ENCODE measurements at regions not wholly inside any gene's neighbourhood (a gene's known extent, or its start where the extent isn't known, plus 50 kb on each side); places are given as distances from the start of the nearest gene placed in this dataset.

DNA sequence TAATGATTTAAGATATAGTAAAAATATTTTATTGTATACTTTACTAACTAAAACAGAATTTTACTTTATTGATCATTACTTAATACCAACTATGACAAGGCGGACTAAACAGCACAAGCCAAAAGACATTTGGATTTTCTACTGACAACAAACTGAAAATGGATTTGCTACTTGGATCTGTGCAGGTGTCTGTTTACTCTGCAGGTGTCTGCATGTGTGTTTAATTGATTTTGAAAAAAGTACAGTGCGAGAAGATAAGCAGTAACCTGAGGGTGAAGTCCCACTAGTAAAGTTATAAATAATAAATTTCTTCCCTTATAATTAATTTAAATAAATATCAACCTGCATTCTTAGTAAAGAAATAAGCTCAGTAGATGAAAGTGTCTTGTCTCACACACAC, 696.8 kb upstream of the MBL2 start:
- no peaks in the 10 kb centered on the region for H3K27me3 ChIP-seq
- no peak for DNase-seq
- intact Hi-C loops (cut with DNase I): no loop called here
- 51 to 75% methylated on average over 2 of the region's 2 CpGs for WGBS, 2 donors
- no peaks in the 10 kb centered on the region for H3K36me3 ChIP-seq
- no peaks in the 10 kb centered on the region for H3K9me3 ChIP-seq
- H3K4me1 ChIP-seq: no peaks in the 10 kb centered on the region
- H3K4me3 ChIP-seq: no peak overlapping the region
- TF ChIP-seq POLR2A (IDR thresholded peaks at IDR 0.05): no peak
- TF ChIP-seq, protein P1, sequence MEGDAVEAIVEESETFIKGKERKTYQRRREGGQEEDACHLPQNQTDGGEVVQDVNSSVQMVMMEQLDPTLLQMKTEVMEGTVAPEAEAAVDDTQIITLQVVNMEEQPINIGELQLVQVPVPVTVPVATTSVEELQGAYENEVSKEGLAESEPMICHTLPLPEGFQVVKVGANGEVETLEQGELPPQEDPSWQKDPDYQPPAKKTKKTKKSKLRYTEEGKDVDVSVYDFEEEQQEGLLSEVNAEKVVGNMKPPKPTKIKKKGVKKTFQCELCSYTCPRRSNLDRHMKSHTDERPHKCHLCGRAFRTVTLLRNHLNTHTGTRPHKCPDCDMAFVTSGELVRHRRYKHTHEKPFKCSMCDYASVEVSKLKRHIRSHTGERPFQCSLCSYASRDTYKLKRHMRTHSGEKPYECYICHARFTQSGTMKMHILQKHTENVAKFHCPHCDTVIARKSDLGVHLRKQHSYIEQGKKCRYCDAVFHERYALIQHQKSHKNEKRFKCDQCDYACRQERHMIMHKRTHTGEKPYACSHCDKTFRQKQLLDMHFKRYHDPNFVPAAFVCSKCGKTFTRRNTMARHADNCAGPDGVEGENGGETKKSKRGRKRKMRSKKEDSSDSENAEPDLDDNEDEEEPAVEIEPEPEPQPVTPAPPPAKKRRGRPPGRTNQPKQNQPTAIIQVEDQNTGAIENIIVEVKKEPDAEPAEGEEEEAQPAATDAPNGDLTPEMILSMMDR (IDR thresholded peaks at IDR 0.05): no peak
- no peak overlapping the region for H3K27ac ChIP-seq

DNA sequence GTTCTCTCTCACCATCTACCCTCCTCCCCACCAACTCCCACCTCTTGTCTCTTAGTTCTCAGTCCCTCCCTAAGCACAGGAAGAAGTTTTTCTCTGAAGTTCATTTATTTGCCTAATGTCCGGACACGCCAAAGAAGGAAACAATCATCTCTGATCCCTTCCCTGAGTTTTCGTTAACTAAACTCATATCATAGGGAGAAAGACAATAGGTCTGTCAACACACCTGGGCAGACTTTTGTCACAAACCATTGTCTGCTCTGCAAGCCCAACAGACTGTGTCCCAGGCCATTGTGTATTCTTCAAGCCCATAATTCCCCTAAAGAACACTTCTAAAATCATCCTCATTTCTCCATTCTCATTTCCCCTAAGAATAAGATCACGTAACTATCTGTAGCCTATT, 691.0 kb upstream of the MBL2 start:
- H3K4me3 ChIP-seq: no peak overlapping the region
- TF ChIP-seq, protein P1 (IDR thresholded peaks at IDR 0.05): no peak
- no peak for TF ChIP-seq POLR2A (IDR thresholded peaks at IDR 0.05)
- no peaks in the 10 kb centered on the region for H3K4me1 ChIP-seq
- intact Hi-C loops (cut with DNase I): no loop called here
- no peaks in the 10 kb centered on the region for H3K9me3 ChIP-seq
- no peaks in the 10 kb centered on the region for H3K36me3 ChIP-seq
- DNase-seq: no peak
- no peak overlapping the region for H3K27ac ChIP-seq
- WGBS, 2 donors: 33 to 50% methylated on average over 4 of the region's 4 CpGs
- H3K27me3 ChIP-seq: no peaks in the 10 kb centered on the region

DNA sequence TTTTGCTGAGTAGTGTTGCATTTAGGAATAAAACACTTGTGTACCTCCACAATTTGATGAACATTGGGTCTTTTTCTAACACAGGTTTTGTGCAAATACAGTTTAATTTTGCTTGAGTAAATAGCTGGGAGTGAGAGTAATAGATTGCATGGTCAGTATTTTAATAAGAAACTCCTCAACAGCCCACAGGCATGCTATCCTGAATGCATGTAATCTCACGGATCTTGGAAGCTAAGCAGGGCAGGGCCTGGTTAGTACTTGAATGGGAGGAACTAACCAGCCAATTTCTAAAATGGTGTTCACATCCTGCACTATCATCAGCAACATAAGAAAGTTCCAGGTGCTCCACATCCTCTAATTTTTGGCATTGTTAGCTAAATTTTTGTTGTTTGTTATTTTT, 685.4 kb upstream of the MBL2 start:
- WGBS, 2 donors: 20 to 38% methylated on average over 1 of the region's 1 CpG

DNA sequence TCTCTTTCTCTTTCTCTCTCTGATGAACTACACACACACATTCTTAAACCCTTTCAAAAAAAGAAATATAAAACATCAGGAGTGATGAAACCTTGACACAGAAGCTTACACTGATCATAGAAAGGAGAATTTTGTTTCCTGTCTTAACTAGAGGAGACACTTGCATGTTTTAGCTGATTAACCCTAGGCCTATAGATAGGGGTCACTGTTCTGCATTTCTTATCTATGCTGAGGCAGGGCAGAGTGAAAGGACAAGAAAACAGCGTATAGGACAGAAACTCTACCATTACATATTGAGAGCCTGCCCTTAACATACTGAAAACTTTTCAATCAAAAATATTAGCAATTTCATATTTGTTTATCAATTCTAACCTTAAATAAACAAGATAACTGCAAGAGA, 680.6 kb upstream of the MBL2 start:
- 63 to 68% methylated on average over 1 of the region's 1 CpG for WGBS, 2 donors
- Histone ChIP-seq H3K27me3 (no peaks in the 10 kb centered on the region), H3K27ac (no peak overlapping the region), H3K4me1 (no peaks in the 10 kb centered on the region), H3K9me3 (no peaks in the 10 kb centered on the region), H3K36me3 (no peaks in the 10 kb centered on the region), H3K4me3 (no peak overlapping the region)
- intact Hi-C loops (cut with DNase I): no loop called here
- TF ChIP-seq POLR2A (IDR thresholded peaks at IDR 0.05): no peak
- TF ChIP-seq, protein P1 (IDR thresholded peaks at IDR 0.05): no peak
- DNase-seq: no peak

More for the DNA sequence above, 685.4 kb upstream of the MBL2 start:
- intact Hi-C loops (cut with DNase I): no loop called here
- Histone ChIP-seq H3K36me3 (no peaks in the 10 kb centered on the region), H3K27me3 (no peaks in the 10 kb centered on the region), H3K27ac (no peak overlapping the region), H3K4me3 (no peak overlapping the region), H3K4me1 (no peaks in the 10 kb centered on the region), H3K9me3 (no peaks in the 10 kb centered on the region)
- DNase-seq: no peak
- TF ChIP-seq, protein P1 (IDR thresholded peaks at IDR 0.05): no peak
- no peak for TF ChIP-seq POLR2A (IDR thresholded peaks at IDR 0.05)

DNA sequence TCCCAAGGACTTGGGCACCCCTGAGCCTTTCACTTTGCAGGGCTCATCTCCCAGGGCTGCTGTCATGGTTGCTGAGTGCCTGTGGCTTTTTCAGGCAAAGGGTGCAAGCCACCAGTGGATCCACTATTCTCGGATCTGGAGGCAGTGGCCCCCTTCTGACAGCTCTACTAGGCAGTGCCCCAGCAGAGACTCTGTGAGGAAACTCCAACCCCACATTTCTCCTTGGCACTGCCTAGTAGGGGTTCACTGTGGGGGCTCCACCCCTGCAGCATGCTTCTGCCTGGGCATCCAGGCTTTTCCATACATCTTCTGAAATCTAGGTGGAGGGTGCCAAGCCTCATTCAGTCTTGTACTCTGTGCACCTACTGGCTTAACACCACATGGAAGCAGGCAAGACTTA, 675.0 kb upstream of the MBL2 start:
- no peak for TF ChIP-seq POLR2A (IDR thresholded peaks at IDR 0.05)
- TF ChIP-seq, protein P1 (IDR thresholded peaks at IDR 0.05): no peak
- no peak for DNase-seq
- H3K9me3 ChIP-seq: no peaks in the 10 kb centered on the region

More for the DNA sequence above, 675.0 kb upstream of the MBL2 start:
- no peaks in the 10 kb centered on the region for H3K4me1 ChIP-seq
- H3K27me3 ChIP-seq: no peaks in the 10 kb centered on the region
- H3K36me3 ChIP-seq: no peaks in the 10 kb centered on the region
- intact Hi-C loops (cut with DNase I): no loop called here
- H3K4me3 ChIP-seq: no peak overlapping the region
- no CpG with 5 or more reads among the region's 1 CpG for WGBS, 2 donors
- H3K27ac ChIP-seq: no peak overlapping the region

All from esophagus squamous epithelium (tissue), 5 donors.